ENCODE measurements at regions not wholly inside any gene's neighbourhood (a gene's known extent, or its start where the extent isn't known, plus 50 kb on each side); places are given as distances from the start of the nearest gene placed in this dataset.

- TF ChIP-seq CTCF (conservative IDR thresholded peaks at IDR 0.05) (no peak), EZH2 (IDR thresholded peaks at IDR 0.05; ENCODE audit: low read depth) (no peak)
These were observed 228.1 kb downstream of the TFEC start for GRCh38 chr7:115802415-115802814.

Data from PC-9 (cell line).